GM12873 (cell line): ENCODE measurements at regions not wholly inside any gene's neighbourhood (a gene's known extent, or its start where the extent isn't known, plus 50 kb on each side); places are given as distances from the start of the nearest gene placed in this dataset.

Experiments
- CTCF ChIP-seq: IDR thresholded peaks from 2 replicates; pipeline ENCODE4 v1.5.1; 2012; ENCODE audit warnings: low read depth, mild to moderate bottlenecking, moderate library complexity, low read length, control low read depth; ENCODE audit not compliant: insufficient read depth; ENCODE audit errors: missing control alignments

GRCh38 chr1:185448591-185449186 is 131.6 kb upstream of the IVNS1ABP start:
- no peak for TF ChIP-seq CTCF

- no peak for TF ChIP-seq CTCF
These were observed 129.1 kb upstream of the IVNS1ABP start for GRCh38 chr1:185446131-185446530.

- no peak for TF ChIP-seq CTCF
These were observed 128.6 kb upstream of the IVNS1ABP start for GRCh38 chr1:185445594-185445993.

GRCh38 chr1:185444676-185445075 is 127.6 kb upstream of the IVNS1ABP start:
- TF ChIP-seq CTCF, result no peak

- no peak for TF ChIP-seq CTCF
These were observed 125.0 kb upstream of the IVNS1ABP start for GRCh38 chr1:185442050-185442449.

GRCh38 chr1:185441605-185442004 is 124.6 kb upstream of the IVNS1ABP start:
- no peak for TF ChIP-seq CTCF

GRCh38 chr1:185440877-185441276 is 123.8 kb upstream of the IVNS1ABP start:
- no peak for TF ChIP-seq CTCF
